ENCODE measurements at regions not wholly inside any gene's neighbourhood (a gene's known extent, or its start where the extent isn't known, plus 50 kb on each side); places are given as distances from the start of the nearest gene placed in this dataset.
"Not testable (repeated sequence)": the region's sequence is repeated elsewhere in the genome, so short reads cannot be mapped to it uniquely, and the experiment has no call there.

DNA sequence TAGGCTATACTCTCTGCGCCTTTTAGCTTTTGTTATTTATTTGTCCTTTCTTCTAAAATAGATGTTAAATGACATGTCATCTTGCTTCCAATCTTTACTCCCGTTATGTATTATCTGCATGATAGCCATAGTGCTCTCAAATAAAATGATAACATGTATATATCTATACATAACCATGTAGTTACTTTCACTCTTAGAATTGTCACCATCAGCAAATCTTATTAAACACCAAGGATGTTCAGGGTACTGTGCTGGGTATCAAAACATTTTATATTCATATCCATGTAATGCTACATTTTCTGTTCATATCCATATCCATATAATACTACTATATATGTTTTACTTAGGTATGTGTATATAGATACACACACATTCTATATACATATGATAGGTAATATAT is 176.4 kb upstream of the CHST9 start:
- no peak for DNase-seq

DNA sequence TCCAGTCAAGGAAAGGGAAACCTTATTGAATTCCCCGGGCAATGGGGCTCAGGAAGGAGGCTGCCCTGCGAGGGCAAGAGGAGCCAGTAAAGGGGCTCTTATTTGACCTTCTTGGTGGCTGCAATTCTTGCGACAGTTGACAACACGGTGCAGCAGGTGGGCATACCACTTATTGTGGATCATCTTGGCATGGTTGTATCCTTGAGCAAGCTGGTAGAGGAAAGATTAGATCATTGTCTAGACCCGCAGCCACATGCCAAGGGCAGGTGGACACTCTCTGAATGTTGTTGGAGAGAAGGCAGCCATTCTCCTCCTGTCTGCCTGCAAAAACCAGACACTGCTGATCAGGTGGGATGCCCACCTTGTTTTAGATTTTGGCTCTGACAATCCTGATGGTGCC is 170.2 kb upstream of the CHST9 start:
- DNase-seq: no peak

DNA sequence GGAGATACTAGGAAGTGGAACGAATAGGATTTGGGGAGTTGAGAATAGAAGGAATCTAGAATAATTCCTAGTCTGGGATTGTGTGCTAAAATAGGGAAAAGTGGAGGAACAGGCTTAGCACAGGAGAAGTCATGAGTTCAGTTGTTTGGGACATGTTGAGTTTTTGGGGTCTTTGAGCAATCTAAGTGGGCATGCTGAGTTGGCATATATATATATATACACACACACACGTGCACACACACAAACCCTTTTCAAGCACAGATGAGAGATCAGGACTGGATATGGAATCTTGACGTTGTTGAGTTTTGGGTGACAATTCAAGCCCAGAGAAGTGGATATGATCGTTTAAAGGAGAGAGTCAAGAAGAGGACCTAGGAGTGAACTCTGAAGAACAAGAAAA is 168.2 kb upstream of the CHST9 start:
- no peak for DNase-seq

DNA sequence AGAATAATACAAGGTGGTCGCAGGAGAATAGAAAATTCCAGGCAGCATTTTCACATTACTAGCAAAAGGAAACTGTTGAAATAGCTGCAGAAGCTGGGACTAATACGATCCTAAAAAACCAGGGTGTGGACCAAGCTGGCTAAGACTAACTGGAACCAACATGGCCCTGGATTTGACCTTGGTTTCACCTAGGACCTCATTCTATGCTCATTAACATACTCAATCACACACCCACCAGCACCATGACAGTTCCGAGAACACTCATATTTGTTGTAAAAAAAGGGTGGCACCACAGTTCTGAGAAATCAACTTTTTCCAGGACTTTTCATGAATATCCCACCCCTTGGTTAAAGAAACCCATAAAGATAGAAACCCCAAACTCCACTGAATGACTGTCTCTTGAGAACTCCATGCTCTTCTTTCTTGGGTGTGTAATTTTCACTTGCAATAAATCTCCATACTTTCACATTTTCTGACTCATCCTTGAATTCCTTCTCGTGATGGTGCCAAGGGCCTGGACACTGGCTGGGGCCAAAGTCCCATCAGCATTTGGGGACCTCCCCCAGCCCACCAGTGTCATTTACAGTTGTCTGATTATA is 164.3 kb upstream of the CHST9 start:
- no peak for DNase-seq

DNA sequence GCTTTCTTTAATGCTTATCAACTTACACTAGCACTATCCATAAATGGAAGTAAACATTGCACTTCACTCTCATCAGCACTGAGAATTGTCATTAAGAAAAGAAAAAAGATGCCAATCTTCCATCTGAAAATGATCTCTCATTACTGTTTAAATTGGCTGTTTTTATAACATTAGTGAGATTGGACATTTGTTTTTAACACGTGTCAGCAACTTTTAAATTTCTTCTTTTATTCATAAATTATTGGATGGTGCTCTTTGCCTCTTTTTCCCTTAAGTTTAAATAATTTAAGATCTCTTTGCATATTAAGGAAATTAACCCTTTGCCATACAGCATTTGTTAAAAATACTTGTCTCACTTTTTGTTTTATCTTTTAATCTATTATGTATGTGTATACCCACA is 146.5 kb upstream of the CHST9 start:
- DNase-seq: no peak

DNA sequence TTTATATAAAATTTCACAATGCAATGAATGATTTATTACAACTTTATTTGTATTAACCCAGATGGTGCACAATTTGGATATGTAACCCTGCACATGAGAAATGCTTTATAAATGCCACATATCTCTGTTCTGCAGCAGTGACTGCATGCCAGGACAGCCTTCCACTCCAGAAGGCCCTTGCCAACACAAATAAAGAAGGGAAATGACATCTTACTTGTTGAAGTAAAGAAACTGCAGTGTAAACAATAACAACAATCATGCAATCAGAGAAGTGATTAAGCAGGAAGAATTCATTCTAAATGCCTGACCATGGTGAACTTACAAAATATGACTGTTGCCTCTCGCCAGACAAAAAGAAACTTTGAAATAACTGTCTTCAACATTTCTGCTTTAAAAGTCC is 129.9 kb upstream of the CHST9 start:
- no peak for DNase-seq

DNA sequence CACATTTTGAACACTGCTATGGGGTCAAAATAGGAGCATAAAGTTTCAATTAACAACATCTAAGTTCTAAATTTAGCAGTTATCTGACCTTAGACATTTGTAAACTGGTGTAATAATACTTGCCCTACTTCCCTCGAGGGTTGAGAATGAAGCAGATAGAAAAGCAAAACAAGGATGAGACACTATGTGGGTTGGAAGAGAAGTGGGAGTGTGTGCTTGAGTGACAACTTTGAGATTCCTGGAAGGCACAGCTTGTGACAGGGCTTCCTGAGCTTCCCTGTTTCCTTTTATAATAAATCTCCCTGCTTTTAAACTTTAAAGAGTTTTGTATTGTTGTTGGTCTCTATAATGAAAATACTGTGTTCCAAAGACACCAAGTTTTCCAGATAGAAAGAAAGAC is 128.6 kb upstream of the CHST9 start:
- DNase-seq: no peak

DNA sequence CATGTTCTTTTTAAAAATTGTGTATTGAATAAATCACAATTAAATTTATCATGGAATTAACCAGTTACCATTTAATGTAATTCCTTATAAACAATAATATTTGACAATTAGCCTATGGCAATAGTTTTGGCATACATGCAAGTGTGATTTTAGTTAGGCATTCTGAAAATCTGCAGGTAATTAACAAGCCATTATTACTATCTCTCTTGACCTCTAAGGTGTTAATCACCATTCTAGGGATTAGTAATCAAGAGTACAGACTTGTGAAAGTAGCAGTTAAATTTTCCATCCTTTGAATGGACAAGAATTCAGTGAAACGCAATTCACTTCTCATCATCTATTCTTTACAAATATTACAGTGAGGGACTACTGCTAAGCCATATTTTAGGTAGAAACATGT is 127.7 kb upstream of the CHST9 start:
- no peak for DNase-seq

DNA sequence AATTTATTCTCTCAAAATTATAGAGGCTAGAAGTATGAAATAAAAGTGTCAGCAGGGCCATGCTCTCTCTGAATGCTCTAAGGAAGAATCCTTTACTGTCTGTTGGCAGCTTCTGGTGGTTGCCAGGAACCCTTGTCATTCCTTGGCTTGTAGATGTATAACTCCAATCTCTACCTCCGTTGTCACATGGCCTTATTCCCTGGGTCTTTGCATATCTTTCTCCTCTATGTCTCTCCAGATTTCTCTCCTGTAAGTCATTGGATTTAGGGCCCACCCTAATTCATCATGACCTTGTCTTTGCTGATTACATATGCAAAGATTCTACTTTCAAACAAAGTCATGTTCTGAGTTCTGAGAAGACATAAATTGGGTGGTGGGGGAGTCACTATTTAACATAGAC is 127.0 kb upstream of the CHST9 start:
- DNase-seq: no peak

DNA sequence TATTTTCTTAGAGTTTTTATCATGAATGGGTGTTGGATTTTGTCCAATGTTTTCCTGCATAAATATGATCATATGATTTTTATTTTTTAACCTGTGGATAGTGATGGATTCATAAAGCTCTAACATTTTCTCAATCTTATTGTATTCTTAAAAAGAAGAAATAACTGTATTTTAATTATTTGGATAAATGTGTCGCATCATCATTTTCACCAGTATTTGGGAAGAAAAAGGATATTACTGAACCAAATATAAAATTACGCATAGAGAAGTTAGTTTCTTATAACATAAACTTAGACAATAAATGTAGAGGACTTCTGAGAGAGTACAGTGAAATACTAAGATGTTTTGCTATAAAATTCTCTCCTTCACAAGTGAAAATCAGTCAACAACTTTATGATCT is 126.0 kb upstream of the CHST9 start:
- DNase-seq: no peak

DNA sequence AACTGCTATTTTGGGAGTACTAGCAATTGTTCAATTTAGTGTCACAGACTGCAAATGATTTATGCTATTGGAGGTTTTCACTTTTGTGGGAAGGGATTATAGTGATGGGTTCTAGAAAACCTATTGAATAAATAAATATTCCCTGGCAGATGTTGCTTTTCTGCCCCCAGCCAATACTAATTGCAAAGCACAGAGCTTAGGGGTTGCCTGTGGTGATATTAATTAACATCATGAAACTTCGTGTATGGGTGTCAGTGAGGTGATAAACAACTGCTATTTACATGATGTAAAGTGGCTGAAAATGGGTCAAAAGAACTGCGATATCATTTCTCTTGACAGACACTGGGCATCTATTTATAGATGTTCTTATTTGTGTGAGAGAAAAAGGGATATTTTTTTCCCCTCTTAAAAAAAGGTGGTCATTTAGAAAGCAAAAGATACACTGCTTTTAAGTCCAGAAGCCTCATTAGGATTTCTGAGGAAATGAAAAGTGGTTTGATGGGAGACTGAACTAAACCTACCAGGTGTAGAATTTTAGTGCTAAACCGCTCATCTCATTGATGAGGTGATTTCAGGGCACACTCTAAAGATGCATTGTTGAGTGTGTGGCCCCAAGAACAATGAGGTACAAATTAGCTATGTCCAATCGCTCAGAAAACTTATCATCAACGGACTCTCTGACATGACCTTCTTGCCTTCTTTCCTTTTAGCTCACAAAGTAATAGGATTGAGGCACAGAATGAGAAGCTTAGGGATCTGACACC is 116.7 kb upstream of the CHST9 start:
- no peak for DNase-seq

DNA sequence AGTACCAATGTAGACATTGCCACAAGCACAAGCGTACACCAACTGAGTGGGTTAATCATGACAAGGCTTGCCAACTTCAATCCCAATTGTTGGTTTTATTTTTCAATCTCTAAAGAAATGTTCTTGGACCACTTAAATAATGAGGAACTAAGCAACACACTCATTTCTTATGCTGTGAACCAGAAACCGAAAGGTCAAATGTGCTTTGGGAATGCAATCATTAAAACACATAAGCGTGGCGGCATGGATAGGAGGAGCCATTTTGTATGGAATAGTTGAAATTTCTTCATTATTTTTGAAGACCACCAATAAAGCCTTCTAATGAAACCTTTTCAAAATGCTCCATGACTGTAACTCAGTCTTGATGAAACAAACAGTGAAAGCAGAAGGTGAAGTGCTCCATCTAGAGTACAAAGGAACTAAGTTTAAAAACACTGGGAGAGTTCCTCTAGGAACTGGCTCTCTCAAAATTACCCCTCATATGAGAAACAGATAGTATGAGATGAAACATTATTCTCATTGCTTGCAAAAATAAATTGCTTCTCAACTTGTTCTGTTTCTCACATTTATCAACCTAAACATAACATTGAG is 113.2 kb upstream of the CHST9 start:
- DNase-seq: no peak

DNA sequence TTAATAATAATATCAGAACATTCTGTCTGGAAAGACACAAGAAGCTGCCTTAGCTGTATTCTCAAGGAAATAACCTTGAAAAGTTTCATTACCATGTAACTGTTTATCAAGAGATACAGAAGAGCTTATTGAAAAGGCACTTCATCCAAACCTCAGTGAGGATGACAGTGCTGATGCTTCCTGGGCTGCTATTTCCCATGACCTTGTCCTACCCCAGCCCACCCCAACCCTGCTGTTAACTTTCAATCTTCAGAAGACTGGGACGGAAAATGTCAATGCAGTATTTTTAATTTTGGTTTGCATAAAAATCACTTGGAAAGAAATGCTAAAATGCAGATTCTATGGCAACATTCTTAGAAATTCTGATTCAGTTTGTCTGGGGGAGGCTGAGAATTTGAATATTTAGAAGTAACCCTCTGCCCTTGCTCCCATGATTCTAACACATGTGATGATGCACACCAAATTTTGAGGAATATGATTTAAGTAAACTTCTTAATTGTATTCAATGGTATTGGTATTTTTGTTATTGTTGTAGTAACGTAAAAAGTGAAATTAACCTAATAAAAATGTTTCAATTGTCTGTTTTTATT is 101.0 kb upstream of the CHST9 start:
- not testable (repeated sequence) for DNase-seq

DNA sequence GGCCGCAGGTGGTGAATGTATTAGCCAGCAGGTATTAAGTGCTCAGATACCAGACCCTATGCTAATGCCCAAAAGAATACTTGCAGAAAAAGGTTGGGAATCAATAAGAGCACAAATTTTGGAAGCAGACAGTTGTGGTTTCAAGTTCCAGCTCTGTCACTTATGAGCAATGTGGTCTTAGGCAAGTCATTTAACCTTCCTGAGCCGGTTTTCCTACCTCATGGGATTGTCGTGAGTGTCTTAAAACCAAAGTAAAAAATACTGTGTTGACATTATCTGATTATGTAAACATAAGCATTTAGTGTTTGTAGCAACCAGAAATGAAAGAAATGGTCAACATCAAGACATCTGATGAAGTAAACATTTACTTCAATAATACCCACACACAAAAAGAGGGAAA is 93.0 kb upstream of the CHST9 start:
- no peak for DNase-seq

DNA sequence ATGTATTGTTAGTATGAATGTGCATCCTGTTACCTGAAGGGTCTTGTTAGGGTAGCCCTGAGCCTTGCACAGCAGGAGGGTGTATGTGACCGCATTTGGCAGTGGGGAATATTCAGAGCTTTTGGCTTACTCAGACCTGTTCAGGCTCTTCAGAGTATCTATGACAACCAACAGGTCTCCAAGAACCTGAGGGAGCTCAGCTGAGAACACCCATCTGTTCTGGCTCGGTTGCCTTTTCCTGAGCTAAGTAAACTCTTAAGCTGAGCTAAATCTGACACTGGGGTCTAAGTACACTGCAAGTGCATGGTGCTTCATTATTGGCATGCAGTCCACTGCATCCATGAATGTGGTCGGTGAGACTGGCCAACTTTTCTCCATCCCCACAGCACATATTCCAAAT is 92.4 kb upstream of the CHST9 start:
- no peak for DNase-seq

DNA sequence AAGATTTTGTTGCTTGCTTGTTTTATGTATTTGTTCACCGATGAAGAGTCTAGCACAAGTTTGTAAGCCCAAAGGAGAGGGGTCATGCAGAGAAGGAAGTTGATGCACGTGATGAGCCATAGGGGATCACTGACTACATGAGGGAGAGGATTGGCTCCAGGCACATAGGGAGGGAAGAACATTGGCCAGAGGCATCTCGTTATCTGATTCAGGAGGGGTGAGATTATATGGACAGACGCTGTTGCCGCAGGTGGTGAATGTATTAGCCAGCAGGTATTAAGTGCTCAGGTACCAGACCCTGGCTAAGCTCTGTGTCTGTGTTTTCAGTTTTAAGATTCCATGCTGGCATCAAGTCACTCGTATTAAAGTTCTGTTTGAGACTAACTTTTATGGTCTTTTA is 91.8 kb upstream of the CHST9 start:
- DNase-seq: no peak

DNA sequence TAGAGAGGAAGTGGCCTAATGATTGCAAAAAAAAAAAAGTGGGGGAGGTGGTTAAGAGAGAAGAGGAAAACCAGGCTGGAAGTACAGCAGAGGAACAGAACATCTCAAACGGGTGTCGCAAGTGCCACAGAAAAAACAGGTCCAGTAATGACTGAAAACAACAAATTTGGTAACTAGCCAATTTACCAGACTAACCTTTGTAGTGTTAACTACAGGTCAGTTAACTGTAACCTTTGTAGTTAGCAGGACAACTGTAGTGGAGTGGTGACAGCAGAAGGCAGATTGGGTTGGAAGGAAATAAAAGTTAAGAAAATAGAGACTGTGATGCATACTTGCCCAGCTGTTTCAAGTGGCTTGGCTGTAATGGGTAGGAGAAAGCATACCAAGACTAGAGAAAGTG is 91.4 kb upstream of the CHST9 start:
- no peak for DNase-seq

DNA sequence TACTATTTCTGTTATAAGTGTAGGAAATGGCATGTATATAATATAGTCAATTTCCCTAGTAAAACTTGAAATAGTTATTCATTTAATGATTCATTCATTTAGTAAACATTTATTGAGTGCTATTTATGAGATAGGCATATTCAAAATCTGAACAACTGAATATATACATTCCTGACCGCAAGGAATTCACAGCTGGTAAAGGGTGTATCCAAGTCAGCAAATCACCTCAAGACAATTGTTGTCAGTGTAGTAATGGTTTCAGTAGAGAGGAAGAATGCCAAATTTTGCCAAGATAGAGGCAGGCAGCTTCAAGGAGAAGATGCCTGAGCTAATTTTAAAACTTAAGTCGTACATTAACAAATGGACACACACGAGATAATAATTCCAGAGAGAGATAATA is 89.8 kb upstream of the CHST9 start:
- no peak for DNase-seq

DNA sequence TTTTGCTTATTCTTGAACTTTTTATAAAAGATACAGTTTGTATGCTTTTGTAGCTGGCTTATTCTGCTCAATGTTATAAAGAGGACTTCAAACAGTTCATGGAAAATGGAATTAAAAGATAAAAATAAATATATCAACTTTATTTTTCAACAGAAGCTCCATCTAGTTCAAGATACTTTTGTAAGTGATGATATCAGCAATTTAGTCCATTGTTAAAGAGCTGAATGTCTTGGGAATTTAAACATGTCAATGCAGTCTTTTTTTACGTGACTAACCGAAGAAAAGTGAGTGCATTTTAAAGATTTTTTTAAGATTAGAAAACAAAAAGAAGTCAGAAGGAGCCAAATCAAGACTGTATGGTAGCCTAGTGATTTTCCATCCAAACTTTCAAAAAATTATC is 85.4 kb upstream of the CHST9 start:
- DNase-seq: no peak

DNA sequence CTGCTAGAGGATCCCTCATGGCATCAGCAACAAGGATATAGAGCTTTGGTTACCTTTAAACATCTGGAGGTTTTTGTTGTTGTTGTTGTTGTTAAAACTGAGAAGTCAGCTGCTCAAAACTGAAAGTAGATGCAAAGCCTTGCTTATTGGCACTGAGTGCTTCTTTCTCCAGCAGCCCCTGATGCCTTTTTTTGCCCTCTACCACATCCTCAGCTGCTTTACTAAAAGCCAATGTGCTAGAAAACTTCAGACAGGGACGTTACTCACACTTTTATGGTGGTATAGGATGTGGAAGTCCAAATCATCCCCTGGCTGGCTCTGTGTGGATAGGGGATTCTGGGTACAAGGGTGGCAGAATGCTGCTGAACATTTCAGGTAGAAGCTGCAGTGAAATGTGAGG is 78.3 kb upstream of the CHST9 start:
- DNase-seq: no peak

DNA sequence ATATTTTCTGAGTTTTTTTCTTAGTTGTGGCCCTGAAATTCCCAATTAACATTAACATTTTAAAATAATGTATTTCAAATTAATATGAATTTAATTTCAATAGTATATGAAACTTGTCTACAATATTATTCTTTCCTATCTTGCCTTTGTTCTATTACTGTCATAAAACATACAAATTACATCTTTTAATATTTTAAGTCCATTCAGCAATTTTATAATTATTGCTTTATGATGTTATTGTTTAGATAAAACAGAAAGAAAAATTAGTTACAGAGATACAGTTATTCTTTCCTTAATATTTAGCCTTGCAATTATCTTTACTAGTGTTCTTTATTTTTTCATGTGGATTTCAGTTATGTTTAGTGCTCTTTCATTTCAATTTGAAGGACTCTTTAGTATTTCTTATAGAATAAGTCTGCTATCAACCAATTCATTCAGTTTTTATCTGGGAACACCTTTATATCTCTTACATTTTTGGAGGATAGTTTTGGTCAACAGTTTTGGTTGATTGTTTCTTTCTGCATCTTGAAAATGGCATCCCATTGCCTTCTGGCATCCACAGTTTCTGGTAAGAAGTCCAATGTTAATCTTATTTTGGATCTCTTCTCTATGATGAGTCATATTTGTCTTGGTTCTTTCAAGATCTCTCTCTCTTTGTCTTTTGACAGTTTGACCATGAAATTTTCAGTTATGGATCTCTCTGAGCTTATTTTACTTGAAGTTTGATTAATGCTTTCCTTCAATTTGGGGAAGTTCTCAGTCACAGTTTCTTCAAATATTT is 76.9 kb upstream of the CHST9 start:
- no peak for DNase-seq

DNA sequence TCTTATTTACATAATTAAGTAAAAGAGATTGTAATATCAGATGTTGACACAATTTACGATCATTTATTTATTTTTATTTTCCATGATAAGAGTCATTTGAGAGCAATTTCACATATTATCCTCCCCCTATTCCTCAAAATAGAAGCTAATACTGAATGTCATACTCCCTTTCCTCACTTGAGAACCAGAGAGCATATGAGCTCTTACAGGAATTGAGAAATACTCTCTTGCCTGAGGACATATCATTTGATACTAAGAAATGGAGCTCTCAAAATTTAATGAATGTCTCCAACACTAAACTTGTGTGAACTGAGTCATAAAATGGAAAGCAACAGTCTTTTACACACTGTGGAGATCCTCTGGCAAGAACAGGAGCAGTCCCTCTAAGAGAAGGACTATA is 68.5 kb upstream of the CHST9 start:
- DNase-seq: no peak

DNA sequence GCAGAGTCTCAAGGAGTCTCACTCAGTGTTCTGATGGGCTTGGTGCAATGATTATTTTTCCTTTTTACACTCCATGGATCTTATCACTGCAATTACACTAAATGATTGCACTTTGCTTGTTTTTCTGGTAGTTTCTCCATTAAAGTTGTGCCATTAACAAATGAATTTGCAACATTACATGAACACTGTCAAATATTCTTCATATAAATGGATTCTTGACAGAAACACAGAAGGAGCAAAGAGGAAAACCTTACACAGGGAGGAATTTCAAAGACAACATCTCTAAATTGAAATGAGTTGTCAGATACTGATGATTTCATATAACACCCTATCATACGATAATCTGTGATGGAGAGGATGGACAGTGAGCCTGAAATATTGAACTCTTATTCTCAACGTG is 65.4 kb upstream of the CHST9 start:
- DNase-seq: no peak

DNA sequence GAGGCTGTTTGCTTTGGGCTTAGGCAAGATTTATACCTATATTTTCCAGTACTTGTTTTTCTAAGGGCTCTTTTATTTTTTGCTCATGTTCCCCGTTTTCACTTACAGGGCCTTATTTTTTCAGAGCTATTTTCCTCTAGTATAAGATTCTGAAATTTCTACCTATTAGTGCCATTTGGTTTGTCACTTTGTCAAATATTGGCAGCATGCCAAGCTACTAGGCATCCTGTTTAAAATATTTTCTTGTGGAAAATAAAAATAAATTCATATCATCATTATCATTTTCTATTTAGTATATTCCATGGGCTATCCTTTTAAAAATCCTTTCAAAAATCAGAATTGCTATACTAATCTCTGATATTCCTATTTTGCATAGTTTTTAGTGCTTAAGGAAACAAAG is 64.8 kb upstream of the CHST9 start:
- no peak for DNase-seq
